NCI-H2227 treated with DMSO at 0.1 percent for 48 hours (cell line): ENCODE measurements at regions not wholly inside any gene's neighbourhood (a gene's known extent, or its start where the extent isn't known, plus 50 kb on each side); places are given as distances from the start of the nearest gene placed in this dataset.

Experiments used
- DNase-seq: peaks from one replicate; lab custom pipeline; 2025; lab: John Stamatoyannopoulos, UW

DNA sequence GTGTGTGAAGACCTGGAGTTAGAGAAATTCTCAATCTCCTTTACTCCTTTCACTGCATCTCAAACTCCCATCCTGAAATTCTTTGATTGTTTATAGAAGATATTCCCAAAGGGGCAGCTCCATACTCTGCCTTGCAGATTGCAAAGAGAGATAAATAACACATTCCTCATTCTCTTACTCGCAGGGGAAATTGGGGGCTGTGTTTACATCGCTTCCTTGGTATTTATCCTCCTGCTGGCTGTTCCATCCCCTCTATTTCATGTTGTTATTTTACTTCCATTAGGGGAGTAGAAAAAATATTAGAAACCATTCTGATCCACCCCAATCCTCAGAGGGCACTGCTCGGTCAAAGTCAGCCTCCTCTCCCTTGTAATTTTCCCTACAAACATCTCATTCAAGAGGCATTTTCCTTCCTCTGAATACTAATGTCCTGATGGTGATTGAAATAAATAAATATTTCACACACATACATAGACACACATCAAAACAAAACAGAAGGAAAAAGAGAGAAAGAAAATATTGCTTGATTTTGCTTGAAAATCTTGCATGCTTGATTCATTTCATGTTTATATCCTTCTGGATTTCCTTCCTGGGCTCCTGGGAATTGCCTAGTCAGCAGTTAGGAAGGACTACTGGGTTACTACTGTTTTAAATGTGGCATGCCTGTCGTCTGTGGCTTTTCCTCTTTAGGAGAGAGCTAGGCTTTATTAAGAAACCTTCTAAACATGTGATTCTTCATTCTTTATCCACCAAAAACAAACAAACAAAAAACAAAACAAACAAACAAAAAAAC lies 420.1 kb upstream of the PAPPA start:
- no peak for DNase-seq

DNA sequence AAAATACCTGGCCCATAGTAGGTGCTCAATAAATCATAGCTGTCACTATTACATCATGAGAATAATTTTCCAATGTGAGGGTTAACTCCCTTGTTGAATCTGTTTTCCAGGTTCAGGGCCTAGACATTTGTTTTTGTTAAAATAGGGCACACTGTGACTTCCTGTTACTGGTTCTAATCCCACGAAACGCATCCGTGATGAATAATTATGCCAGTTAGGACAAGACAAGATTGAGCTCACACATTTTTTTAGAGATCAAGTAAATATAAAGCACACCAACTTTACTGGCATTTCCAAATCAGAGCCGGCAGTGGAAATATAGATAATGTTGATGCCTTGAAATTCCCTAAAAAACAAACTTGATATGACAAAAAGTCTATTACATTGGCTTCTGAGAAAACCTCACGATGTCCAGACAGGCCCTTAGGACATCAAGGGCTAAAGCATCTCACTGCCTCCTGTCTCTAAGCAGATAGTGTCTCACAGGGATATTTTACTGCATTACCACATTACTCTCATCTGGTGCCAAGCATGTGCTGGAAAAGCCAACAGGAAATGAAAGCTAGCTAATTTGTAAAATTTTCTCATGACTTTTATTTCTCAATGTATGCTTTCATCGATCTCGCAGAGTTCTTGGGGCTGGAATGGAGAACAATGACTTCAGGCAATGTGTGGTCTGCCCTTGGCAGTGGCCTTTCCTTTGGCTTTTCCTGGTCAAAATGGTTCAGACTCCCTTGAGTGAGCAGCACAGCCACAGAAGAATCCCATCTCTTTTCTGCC lies 414.3 kb upstream of the PAPPA start:
- no peak for DNase-seq

DNA sequence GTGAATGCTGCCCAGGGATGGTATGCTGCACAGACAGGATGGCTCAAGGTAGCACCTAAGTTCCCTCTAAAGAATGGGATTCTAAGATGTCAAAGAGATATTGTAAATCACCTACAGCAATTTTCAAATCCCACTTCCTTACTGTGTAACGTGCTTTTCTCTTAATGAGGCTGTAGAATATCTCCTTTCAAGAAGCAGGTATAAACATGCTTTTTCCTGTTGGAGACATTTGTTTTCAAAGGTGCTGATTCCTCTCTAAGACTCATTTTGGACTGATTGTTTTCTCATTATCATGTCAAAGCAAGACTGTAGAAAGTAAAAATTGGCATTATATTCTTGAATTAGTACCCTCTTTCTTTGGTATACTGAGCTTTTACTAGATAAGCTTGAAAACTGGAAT lies 412.6 kb upstream of the PAPPA start:
- no peak for DNase-seq

DNA sequence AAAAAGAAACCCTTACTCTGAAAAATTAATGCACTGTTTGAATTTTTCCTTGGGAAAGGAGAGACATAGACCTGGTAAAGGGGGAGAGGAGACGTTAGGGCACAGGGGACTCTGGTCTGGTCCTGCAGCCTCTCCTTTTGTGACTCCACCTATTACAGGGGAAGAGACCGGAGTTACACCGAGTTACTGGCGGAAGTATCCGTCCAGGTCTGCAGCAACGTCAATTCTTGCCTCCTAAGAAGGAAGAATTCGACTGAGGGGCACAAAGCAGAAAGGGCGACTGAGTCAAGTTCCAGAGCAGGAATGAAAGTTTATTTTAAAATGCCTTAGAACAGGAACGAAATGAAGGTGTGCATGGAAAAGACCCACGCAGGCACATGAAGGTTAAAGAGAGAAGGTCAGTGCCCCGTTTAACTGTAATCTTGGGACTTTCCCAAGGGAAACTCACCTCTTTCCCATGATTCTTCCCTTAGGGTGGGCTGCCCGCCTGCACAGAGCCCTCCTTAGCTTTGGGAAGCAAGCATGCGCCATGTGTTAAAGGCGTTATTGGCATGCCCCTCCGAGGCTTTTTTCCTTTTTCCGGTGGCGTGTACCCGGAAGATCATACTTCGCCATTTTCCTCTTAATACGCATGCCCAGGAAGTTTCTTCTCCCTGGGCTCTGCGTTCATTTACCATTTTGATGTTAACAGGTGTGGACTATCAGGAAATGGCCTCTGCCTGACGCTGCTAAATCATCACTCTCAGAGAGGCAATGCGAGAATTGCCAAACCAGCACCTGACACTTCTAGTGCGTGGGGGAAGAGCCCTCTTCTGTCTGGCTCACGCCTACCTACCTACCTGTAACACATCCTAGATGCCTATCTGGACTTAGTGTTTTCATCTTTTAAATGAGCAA lies 409.6 kb upstream of the PAPPA start:
- DNase-seq = no peak

DNA sequence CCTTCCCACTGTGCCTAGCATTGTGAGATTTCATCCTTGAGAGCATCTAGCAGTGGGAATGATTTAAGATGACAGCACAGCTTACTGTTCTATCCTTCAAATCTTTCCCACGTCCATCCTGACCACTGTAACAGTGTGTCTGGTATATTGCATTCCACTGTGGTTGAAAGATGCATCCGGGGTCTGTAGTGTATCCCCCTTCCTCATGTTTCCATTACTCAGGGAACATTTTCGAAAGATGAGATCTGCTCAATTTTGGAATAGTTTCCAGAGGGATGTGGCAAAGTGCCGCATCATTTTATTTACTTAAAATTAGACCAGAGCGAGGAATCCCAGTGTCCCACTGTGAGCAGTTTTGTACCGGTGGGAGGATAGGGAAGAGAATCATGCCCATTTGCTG lies 407.1 kb upstream of the PAPPA start:
- no peak for DNase-seq

DNA sequence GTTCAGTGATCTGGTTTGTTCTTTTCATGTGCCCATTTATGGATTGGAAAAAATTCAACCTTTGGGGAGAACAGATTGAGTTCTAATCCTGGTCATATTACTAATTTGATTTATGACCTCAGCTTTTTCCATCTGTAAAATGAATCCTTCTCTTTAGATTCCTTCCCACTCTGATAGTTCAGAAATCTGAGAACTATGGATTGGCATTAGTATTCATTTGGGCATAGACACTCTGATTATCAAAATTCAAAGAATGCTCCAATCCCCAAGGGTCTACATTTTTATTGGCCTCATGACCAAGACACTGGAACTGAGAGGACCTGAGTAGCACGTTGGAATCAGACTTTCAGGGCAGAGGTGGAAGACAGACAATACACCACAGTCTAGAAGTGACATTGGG lies 405.9 kb upstream of the PAPPA start:
- no peak for DNase-seq

DNA sequence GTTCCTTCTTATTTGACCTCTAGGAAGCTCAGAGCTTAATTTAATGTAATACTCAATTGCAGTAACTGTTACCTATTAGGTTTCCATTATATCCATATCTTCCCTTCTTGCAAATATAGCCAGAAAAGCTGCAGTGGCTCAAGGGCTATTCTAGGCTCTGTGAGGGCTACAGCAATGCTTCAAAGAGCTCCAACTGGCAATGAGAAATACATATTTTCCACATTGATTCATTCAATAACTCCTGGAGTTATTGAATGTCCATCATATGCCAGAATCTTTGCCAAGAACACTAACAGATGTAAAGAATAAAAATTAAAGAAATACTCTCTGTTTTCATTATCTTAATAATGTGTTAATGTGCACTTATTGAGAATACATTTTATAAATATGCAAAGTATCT lies 396.9 kb upstream of the PAPPA start:
- no peak for DNase-seq

DNA sequence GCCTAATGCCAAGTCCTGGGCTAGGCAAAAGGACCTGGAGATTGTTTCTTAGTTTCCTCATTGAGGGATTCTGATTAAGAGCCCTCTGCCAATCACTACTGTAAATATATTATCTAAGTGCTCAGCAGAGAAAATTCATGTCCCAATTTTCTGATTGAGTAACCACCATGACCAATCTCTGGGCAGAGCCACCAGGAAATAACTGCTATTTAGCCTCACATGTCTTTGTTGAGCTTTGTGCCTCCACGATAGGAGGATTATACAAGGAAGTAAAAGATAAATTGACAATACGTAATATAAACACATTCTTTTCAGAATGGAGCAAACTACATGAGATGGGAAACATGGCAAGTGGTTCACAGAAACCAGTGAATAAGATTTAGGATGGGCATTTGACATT lies 396.1 kb upstream of the PAPPA start:
- DNase-seq = no peak

DNA sequence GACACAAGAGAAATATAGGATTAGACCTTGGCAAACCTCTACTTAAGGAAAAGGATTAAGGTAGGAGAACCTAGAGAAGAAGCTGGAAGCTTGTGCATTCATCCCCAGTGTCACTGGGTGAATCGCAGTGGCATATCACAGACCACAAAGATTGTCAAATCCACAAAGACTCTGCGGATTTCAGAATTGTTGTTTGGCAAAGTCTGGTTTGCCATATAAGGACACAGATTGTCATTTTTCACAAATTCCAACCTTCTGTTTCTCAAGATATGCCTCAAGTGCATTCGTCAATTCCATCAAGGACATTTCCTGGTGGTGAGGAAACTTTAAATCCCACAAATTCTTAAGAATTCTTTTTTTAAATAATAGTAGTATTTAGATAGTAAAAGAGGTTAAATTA lies 395.1 kb upstream of the PAPPA start:
- no peak for DNase-seq

DNA sequence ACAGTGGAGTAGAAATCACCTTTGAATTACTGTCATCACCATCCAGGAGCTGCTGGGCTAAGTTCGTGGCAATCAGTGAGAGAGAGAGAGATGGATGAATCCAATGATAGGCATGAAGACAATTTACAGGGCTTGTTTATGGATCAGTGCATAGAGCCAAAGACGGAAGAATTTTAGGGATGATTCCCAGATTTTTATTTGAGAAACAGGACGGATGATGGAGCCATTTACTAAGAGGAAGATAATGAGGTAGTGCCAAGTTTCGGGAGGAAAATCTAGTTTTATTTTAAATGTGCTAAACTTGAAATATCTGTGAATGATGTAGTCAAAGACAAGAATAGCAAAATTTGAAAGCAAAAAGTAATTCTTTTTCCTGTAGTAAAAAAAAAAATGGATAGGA lies 394.2 kb upstream of the PAPPA start:
- DNase-seq = no peak

DNA sequence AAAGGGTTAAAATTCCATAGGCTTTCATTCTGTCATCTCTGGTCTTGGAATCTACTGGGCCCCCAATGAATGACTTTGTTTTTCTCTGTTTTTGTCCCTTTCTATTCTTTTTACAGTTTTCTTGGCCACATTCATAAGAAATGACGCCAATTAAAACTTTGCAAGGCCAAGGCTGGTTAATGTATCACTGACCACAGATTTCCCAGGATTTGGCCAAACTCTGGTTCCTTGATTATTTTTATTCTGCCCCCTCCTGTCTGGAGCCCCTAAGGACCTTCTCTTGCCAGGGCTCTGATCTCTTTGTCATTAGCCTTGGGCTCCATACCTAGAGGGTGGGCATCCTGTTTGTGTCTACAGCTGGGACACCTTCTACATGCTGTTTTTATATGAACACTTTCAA lies 388.9 kb upstream of the PAPPA start:
- DNase-seq = no peak

DNA sequence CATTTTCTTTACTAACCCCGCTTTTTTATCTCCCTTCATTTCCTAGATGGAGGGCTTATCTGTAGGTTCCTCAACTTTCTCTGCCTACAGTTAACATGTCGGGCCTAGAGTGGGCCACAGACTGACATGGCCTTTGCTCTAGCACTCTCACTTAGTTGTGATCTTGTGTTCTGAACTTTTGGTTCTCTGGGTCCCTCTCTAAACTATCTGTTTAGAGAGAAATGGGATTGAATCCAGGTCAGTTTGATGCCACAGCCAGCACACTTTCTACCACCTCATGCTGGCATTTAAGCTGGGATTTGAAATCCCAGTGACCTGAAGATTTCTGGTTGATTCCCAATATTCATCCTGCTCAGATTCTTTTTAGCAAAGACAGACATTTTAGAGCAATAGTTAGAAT lies 388.5 kb upstream of the PAPPA start:
- DNase-seq = no peak

DNA sequence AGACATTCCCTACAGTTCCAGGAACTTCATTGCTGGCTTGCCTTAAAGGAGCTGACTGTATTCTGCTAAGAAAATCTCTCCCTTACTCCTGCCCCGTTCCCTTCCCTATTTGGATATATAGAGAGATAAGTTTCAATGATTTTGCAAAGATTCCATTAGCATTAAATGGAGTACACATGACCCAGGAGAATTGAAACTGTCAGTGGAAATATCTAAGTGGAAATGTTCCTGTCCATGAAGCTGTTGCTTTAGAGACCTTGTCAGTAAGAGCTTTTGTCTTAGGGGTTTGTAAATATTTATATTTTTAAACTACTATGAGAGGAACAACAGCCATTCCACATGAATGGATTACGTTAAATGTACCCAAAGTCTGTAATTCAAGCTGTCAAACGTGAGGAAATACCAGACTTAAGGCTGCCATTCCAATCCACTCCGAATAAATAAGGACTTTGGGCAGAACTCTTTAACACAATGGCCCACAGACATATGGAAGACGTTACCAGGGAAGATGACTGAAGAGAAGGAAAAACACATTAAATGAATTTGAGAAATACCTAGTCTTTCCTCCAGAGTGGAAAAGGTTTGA lies 387.1 kb upstream of the PAPPA start:
- DNase-seq = no peak

DNA sequence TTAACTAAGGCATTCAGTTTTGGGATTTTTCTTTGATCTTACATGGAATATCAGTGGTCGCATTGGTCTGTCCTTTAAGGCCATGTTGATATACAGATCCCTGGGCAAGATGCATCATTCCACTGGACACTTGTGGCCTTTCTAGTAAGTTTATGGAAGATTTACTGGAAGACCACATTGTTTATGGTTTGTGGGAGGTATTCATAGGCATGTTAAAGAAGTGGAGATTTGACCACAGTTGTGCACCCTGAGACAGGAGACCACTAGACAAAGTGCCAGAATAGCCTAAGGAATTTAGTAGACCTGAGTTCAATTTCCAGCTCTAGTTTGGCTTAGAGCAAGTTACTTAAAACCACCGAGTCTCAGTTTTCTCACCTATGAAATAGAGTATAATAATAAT lies 383.1 kb upstream of the PAPPA start:
- no peak for DNase-seq

DNA sequence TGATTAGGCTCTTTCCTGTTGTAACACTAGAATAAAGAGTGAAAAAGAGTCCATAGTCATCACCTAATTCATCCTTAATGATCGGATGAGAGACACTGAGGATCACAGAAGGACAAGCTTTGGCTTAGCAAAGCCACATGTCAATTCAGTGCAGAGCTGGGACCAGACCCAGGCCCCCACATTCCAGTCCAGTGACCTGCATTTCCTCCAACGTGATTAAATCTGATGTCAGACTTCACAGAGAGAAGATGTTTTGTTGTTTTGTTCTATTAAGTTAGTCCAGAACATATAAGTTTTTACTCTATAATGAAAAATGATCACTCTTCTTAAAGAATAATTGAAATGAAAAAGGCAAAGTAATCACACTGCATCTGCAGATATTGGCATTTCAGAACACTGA lies 377.9 kb upstream of the PAPPA start:
- DNase-seq = no peak

DNA sequence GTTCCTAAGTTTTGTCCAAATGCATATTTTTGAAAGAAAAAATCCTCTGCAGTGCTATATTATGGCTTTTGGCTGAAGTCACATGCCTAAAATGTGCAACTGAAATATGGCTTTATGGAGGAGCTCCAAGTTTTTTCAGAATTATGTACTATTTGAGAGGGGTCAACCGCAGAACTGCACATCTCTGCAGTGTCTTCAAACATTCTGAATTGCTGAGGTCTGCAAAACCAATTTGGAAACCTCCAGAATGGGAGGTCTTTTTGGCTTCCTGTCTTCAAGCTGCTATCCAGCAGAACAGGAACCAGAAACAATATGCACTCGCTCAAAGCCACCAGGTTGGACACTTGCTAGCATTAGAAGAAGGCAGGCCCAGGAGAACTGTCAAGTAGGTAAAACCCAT lies 376.0 kb upstream of the PAPPA start:
- no peak for DNase-seq

DNA sequence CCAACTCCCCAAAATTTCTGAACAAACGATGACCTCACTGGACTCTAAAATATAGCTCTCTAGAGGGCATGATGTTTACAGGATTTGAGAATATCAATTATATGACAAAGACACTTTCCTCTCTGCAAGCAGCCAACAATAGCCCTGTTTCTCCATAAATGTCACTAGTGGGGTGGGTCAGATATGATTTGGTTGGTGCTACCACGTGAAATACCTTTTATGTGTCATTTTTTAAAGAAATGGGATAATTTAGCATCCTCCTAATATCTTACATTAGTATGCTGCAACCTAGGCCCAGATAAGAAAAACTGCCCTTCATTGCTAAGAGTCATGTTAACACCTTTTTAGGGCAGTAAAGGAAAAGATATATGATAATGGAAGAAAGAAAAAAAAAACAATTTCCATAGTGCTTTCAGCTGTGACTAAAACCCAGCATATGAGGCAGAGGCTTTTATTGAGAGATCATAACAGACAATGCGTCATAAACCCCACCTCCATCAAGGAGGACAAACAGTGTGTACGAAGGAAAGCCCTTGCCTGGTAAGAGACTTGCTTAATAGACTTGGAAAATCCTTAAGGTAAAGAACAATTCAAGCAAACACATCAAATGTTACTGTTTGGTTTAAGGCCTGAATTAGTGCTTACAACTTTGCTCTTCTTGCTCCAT lies 372.4 kb upstream of the PAPPA start:
- no peak for DNase-seq

DNA sequence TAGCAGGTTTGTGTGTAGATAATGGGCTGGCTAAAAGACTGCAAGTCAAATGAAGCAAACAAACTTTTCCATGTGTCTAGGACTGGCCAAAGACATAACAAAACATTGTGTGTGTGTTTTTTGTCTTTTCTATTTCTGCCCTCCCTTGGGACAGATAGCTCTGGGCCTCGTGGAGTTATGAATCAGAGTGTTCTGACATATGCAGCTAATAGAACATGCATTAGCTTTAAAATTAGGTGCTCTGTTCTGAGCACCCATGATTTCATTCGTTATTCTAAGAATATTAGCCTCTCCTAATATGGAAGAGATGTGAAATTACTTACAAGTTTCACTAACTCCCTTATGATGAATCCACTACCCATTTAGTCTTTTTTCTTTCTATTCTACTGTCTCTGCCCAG lies 367.3 kb upstream of the PAPPA start:
- DNase-seq = no peak

DNA sequence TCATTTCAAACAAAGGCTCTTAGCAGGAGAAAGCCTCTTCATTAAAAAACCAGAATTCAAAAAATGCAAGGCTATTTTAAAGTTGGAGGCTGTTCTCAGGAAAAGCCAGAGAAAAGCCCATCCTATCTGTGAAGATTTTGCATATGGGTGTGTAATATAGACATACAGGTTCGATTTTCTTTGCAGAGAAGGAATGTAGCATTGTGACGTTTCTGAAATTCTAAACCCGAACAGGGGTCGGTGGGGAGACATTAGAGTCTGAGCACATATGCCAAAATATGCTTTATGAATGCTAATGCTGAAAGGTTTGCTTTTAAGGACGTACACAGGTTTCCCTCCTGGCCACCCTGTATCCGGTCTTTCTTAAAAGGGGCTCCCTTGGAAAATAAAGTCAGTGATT lies 363.1 kb upstream of the PAPPA start:
- no peak for DNase-seq

DNA sequence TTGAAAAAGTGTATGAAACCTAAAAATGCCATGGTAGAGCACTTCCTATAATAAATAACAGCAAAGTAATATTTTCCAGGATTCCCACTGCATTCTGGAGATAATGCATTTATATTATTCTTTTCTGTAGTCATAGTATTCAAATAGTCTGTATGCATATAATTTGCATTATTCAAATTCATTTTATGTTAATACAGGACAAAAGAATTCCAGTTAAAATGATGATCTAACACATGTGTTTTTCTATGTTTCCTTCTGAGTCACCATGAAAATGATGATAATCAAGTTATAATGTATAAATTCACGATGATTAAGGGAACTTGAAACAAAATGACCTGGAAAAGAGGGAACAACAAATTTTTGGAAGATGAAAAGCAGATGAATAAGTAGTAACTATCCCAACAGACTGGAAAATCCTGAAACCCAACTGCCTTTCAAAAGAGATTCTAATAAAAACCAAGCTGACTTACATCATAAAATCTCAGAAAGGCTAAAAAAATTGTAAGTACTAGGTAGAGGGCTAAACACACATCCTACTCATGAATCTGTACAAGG lies 358.6 kb upstream of the PAPPA start:
- no peak for DNase-seq

DNA sequence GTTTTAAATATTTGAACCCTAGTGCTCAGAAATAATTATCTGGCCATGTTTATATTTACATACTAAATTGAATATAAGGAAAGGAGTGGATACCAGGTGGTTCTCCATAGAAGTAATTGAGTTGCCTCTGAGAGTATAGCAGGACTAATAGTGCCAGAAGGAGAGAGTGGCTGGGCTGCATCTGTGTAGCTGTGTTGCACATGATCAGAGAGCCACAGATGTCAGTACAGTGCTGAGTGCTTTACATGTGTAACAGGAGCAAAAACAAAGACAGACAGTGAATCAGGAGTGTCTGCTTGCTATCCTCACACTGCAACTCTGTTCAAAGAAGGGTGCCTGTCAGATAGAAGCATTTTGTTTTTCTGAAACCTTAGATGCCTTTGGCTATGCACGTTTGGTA lies 353.9 kb upstream of the PAPPA start:
- no peak for DNase-seq
